Smooth muscle cell of the brain vasculature (primary cell): ENCODE measurements at regions not wholly inside any gene's neighbourhood (a gene's known extent, or its start where the extent isn't known, plus 50 kb on each side); places are given as distances from the start of the nearest gene placed in this dataset.

Experiments
- DNase-seq: peaks from one replicate; pipeline ENCODE4 v3.0.0-alpha.2; 2012; ENCODE audit warnings: low read depth, low spot score

- no peak for DNase-seq
These were observed 1085.4 kb downstream of the SLC6A15 start for GRCh38 chr12:83827193-83827592.

- DNase-seq = no peak
These were observed 1086.5 kb downstream of the SLC6A15 start for GRCh38 chr12:83826112-83826511.

- no peak for DNase-seq
These were observed 1089.1 kb downstream of the SLC6A15 start for GRCh38 chr12:83823386-83824045.

DNA sequence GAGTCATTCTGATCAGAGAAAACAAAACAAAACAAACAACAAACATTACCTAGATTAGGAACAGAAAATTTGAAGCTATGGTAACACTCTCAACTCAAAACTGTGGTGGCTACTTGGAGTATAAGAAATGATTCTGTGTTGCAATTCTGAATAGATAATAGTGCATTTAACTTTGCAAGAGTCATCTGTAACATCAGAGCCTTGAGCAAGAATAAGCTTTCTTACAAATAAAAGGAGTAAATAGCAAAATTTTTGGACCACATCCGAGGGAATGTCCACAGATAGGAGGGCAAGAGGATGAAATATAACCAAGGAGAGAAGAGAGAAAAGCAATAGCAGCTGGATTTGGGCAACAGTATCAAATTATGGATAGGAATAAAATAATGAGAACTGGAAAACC is 1090.6 kb downstream of the SLC6A15 start:
- no peak for DNase-seq

DNA sequence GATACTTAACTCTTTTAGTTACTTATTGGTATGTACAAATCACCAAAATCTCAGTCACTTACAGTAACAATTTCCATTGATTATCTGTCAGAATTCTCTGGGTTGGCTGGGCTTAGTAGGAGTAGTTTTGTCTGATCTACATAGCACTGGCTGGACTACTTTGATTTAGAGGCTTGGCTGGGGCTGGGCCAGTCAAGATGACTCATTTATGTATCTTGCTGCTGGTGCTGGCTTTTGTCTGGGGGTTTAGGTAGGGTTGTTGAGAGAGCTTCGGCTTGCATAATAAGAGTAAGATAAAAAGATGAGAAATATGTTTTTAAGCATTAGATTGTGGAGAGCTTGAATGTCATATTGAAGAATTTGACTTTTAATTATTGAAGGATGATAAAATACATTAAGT is 1093.7 kb downstream of the SLC6A15 start:
- no peak for DNase-seq

DNA sequence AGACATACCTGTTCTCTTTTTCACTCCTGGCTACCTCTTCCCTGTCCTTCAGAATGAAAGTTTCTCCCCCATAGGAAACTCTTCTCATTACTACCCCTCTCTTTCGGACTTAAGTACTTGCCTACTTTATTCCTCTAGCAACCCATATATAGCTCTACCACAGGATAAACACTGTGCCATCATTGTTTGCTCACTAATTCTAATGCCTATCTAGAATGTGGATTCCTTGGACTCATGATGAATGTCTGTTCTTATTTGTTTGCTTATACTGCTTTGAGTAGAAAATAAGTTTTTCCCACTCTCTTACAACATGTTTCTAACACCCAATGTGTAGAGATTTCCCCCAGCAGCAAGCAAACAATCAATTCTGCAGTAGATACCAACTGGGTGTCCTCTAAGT is 1094.9 kb downstream of the SLC6A15 start:
- DNase-seq = no peak

DNA sequence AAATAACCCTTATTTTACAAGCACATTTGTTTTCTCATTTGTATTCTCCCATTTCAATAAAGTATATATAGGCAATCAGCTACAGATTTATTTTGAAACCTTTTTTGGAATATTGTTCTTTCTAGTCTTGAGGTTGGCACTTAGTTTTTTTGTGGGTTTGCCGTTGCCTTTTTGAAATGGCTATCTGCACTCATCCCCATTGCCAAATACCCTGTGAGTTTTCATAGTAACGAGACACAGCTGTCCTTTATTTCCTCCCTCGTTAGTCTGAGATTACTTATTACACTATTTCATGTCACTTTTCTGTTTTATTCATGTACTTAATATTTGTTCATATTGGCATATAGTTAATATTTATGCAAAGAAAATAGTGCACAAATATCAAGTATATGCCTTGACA is 1104.0 kb downstream of the SLC6A15 start:
- no peak for DNase-seq

GRCh38 chr12:83807871-83808270 is 1104.7 kb downstream of the SLC6A15 start:
- DNase-seq = no peak

DNA sequence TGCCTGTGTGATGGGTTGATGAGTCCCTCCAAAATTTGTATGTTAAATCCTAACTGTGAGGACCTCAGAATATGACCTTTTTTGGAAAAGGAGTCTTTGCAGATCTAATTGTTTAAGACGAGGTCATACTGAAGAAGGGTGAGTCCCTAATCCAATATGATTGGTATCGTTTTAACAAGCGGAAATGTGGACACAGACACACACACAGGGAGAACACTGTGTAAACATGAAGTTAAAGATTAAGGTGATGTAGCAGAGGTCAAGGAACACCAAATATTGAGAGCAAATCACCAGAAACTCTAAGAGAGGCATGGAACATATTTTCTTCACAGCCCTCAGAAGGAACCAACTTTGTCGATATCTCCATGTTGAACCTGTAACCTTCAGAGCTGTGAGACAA is 1106.7 kb downstream of the SLC6A15 start:
- DNase-seq = no peak

DNA sequence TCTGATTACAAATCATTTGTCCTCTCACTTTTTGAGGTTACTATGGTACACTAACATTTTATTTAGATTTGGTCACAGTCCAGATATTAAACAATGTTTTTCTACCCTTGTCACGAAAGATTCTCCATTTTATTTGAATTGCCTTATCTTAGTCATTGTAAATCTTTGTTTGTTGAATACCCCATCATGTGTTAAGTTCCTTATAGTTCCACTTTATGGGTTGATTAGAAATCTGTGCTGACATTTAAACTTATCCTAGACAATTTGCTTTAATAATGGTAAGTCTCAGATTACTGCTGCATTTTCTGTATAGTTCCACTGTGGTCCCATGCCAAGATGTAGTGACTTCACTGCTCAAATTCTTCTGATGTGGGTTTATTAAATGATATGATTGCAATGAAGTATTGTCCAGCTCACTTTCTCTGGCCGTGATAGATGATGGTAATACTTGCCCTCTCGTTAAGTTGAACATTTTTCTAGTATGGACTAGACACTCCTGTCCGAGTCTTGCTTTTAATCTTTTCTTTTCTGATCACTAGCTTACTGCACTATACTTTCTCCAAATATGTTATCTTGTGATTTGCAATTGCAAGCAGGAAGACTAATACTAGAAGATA is 1107.3 kb downstream of the SLC6A15 start:
- no peak for DNase-seq

DNA sequence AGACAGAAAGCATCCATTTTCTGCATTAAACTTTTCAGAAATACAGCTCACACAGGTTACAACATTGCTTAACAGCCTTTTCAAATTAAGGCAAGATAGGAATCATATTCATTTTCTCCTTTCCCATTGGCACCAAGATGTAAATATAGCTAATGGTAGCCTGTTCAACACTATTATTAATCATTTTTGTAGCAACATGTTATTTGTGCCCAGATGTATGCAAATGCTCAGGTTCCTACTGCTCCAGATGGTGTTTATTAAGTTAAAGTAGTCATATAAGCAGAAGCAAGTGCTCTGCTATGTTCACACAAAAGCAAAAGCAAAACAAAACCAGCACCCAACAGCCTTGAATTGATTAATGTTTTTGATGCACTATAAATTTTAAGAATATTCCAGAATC is 1110.6 kb downstream of the SLC6A15 start:
- no peak for DNase-seq

DNA sequence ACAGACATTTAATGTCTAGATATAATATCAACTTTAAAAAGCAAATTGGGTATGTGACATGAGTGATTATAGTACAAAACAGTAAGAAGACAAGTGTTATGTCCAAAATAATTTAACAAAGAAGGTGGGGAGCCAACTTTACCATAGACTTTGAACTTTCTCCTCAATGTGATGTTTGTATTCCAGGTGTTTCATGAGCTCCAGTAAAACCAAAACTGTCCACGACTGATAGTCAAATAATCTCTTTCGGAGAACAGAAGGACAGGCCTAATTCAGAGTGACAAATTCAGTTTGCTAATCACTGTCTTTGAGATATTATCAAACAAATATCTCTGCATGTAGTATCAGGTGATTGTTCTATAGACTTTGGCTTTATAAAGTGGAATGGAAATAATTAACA is 1112.6 kb downstream of the SLC6A15 start:
- DNase-seq = no peak

DNA sequence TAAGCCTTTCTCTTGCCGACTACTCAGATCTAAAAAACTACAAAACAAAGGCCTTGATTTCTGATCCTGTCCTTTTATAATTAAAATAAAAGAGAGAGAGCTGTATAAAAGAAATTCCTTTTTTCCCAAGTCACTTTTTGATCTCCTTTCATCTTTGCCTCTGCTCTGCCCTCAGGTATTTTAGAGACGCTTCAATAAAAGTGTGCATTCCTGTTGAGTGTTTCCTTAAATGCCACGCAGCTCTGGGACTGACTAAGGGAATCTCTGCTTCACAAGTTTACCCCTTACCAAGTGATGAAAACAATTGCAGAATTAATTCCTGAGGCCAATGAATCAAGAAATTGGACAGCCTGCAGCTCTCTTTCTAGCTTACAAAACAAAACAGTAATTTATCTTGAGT is 1109.8 kb downstream of the TMTC2 start:
- DNase-seq = no peak

GRCh38 chr12:83793616-83794015 is 1106.9 kb downstream of the TMTC2 start:
- no peak for DNase-seq

GRCh38 chr12:83784298-83784890 is 1097.7 kb downstream of the TMTC2 start:
- no peak for DNase-seq

DNA sequence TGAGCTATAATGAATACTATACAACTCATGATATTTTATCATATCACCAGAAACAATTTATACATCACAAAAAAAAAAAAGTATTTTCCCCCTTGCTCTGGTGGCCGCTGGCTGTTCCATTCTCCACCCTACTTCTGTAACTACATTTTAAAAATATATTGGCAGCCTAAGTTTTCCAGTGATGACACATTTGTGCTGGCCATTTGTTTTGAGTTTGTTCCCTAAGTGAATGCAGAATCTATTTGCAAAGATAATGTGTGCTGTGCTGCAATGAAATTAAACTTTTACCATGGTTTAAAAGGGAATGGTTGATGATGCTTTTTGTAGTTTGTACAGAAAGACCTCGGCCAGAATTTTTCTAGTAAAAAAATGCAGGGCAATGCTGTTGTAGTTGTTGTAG is 1092.8 kb downstream of the TMTC2 start:
- no peak for DNase-seq

DNA sequence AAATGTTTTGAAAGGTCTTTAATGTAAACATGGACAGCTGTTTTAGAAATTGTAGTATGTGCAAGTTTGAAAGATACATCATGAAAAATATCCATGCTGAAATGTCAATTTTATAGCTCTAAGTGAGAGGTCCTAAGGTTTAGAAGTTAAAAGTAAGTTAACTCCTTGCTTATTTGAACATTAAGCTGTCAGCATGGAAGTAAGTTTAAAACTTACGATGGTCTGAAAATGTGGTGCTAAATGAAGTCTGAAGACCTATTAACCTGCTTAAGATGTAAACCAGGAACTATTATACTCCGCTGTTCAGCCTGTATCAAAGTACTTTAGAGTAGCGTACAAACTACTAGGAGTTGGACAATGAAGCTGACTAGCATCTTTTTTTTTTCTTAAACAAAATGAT is 1082.4 kb downstream of the TMTC2 start:
- DNase-seq = no peak

- DNase-seq = no peak
These were observed 1081.0 kb downstream of the TMTC2 start for GRCh38 chr12:83767723-83768122.

GRCh38 chr12:83763425-83763824 is 1076.7 kb downstream of the TMTC2 start:
- no peak for DNase-seq

- no peak for DNase-seq
These were observed 1073.2 kb downstream of the TMTC2 start for GRCh38 chr12:83759906-83760305.

- no peak for DNase-seq
These were observed 1072.4 kb downstream of the TMTC2 start for GRCh38 chr12:83758888-83759631.

- no peak for DNase-seq
These were observed 1067.2 kb downstream of the TMTC2 start for GRCh38 chr12:83753904-83754303.

DNA sequence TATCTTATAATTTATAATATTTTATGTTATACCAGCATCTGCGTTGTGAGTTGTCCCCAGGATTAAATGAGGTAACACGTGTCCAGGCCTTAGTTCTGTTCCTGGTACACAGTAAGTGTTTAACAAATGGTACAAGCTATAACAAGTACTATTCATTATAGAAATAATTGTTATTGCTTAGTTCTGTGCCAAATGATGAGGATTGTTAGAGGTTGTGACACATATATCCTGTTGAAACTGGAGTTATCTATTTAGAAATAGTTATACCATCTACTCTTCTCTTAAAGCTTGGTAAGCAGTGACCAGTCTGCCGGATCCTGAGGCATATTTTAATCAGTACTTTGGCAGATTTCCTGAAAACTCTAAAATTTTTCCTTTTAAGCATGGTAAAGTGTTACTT is 1066.5 kb downstream of the TMTC2 start:
- DNase-seq = no peak
